Testis (tissue), 2 donors: ENCODE measurements at regions not wholly inside any gene's neighbourhood (a gene's known extent, or its start where the extent isn't known, plus 50 kb on each side); places are given as distances from the start of the nearest gene placed in this dataset.

Experiments
- DNase-seq: peaks from one replicate; pipeline ENCODE4 v3.0.0-alpha.2; 2019
- H3K27ac ChIP-seq, 2 donors: fragments of 200-600 bp; sonication (generic); one replicate each; pipeline ENCODE4 v1.5.1; 2019
- H3K27me3 ChIP-seq: fragments of 200-600 bp; sonication (generic); one replicate; pipeline ENCODE4 v1.5.1; 2019
- H3K36me3 ChIP-seq: fragments of 200-600 bp; sonication (generic); one replicate; pipeline ENCODE4 v1.5.1; 2017; ENCODE audit warnings: low read depth; ENCODE audit errors: missing control alignments
- H3K4me1 ChIP-seq: fragments of 200-600 bp; sonication (generic); one replicate; pipeline ENCODE4 v1.5.1; 2019
- H3K4me3 ChIP-seq, 2 donors: fragments of 200-600 bp; sonication (generic); one replicate each; pipeline ENCODE4 v1.5.1; 2017 to 2019
- H3K9me3 ChIP-seq: fragments of 200-600 bp; sonication (generic); one replicate; pipeline ENCODE4 v1.5.1; 2017
- CTCF ChIP-seq, 3 experiments: fragments of 450-650 bp in 2 of 3; fragments of 200-600 bp in 1 of 3; sonication (generic) in 1 of 3; IDR thresholded peaks; one replicate each; pipeline ENCODE4 v1.5.1; 2016 to 2019; ENCODE audit warnings: antibody characterized with exemption in 3 of 3, mild to moderate bottlenecking in 2 of 3, moderate library complexity in 1 of 3
- POLR2A ChIP-seq: fragments of 450-650 bp; IDR thresholded peaks from one replicate; pipeline ENCODE4 v1.6.1; 2017; ENCODE audit warnings: antibody characterized with exemption, mild to moderate bottlenecking, moderate library complexity
- WGBS, 2 donors: methylation state at CpG; one replicate each; pipeline ENCODE4 v1.1.5; 2018; 5-methylcytosine and 5-hydroxymethylcytosine counted together
- intact Hi-C: fragments of 100-400 bp; cut with DNase I; formaldehyde crosslinking; loops from one replicate; pipeline ENCODE4 v1.15.1; 2023; ENCODE audit warnings: low total_unique reads

- no peaks in the 10 kb centered on the region for H3K9me3 ChIP-seq
- H3K27me3 ChIP-seq: no peaks in the 10 kb centered on the region
- no peaks in the 10 kb centered on the region for H3K36me3 ChIP-seq
- H3K27ac ChIP-seq: no peak overlapping the region
- no peak for TF ChIP-seq CTCF (IDR thresholded peaks at IDR 0.05)
- no peak for TF ChIP-seq POLR2A
- intact Hi-C loops: no loop called here
- WGBS, 2 donors: 92 to 93% methylated on average over 16 to 17 of the region's 17 CpGs
- H3K4me3 ChIP-seq: no peak overlapping the region
- H3K4me1 ChIP-seq: no peaks in the 10 kb centered on the region
- DNase-seq: no peak
Observed at GRCh38 chr21:36250423-36251075, 69.4 kb upstream of the MORC3 start.

GRCh38 chr21:36254106-36254941 lies 65.7 kb upstream of the MORC3 start:
- no peak for TF ChIP-seq POLR2A
- TF ChIP-seq CTCF (IDR thresholded peaks at IDR 0.05): no peak
- Histone ChIP-seq H3K4me1 (no peaks in the 10 kb centered on the region), H3K27ac (no peak overlapping the region), H3K4me3 (no peak overlapping the region), H3K9me3 (no peaks in the 10 kb centered on the region), H3K36me3 (no peaks in the 10 kb centered on the region), H3K27me3 (no peaks in the 10 kb centered on the region)
- WGBS, 2 donors: 61 to 64% methylated on average over 6 of the region's 6 CpGs
- DNase-seq: no peak
- intact Hi-C loops: no loop called here

DNA sequence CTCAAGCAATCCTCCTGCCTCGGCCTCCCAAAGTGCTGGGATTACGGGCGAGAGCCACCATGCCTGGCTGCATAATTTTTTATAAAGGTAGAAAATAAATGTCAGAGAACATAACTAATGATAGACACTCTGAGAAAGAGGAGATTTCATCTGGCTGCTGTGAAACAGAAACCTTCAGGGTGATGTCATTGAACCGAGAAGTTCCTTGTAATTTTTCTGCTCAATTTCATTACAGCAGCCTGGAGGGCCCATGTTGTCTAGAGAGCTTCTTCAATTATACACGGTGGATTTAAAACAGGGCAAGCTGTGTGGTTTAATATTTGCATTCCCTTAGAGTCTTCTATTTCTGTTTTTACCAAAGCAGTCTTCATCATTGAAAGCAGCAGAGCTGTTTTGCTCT lies 64.3 kb upstream of the MORC3 start:
- TF ChIP-seq CTCF (IDR thresholded peaks at IDR 0.05): no peak
- no peak for TF ChIP-seq POLR2A
- H3K27me3 ChIP-seq: no peaks in the 10 kb centered on the region
- 94 to 95% methylated on average over 5 of the region's 5 CpGs for WGBS, 2 donors
- no peaks in the 10 kb centered on the region for H3K9me3 ChIP-seq
- no peaks in the 10 kb centered on the region for H3K4me1 ChIP-seq
- H3K36me3 ChIP-seq: no peaks in the 10 kb centered on the region
- no peak overlapping the region for H3K4me3 ChIP-seq
- no peak overlapping the region for H3K27ac ChIP-seq
- intact Hi-C loops: no loop called here
- no peak for DNase-seq

GRCh38 chr21:36257657-36258056 lies 62.3 kb upstream of the MORC3 start:
- Histone ChIP-seq H3K9me3 (no peaks in the 10 kb centered on the region), H3K4me1 (no peaks in the 10 kb centered on the region), H3K27ac (no peak overlapping the region), H3K4me3 (no peak overlapping the region), H3K36me3 (no peaks in the 10 kb centered on the region), H3K27me3 (no peaks in the 10 kb centered on the region)
- 43 to 44% methylated on average over 1 of the region's 1 CpG for WGBS, 2 donors
- DNase-seq: no peak
- TF ChIP-seq CTCF (IDR thresholded peaks at IDR 0.05): no peak
- no peak for TF ChIP-seq POLR2A
- intact Hi-C loops: no loop called here
